HEK293 (cell line): ENCODE measurements at regions not wholly inside any gene's neighbourhood (a gene's known extent, or its start where the extent isn't known, plus 50 kb on each side); places are given as distances from the start of the nearest gene placed in this dataset.
"Not testable (repeated sequence)": the region's sequence is repeated elsewhere in the genome, so short reads cannot be mapped to it uniquely, and the experiment has no call there.

Experiments
- CTCF ChIA-PET: fragments of 350-600 bp; formaldehyde crosslinking; extraction: SDS; loops from one replicate; lab custom pipeline; 2021; ENCODE audit warnings: antibody characterized with exemption; lab: Yijun Ruan, JAX
- POLR2A ChIA-PET: fragments of 300-600 bp; formaldehyde crosslinking; extraction: SDS; loops from one replicate; lab custom pipeline; 2020; ENCODE audit warnings: antibody characterized with exemption, inconsistent platforms; lab: Yijun Ruan, JAX
- H3K27ac ChIP-seq: fragments of 200-500 bp; sonication (Bioruptor generic); 2 replicates; pipeline ENCODE4 v1.5.1; 2014; ENCODE audit warnings: low read depth, low read length, control low read depth, inconsistent platforms; ENCODE audit errors: extremely low read depth
- H3K36me3 ChIP-seq, 2 experiments: fragments of 200-500 bp in 1 of 2; sonication (Bioruptor generic) in 1 of 2; 1 replicate in 1 of 2; 2 replicates in 1 of 2; pipeline ENCODE4 v1.5.1; 2014 to 2017; ENCODE audit warnings: inconsistent platforms in 2 of 2, low read length in 2 of 2; ENCODE audit not compliant: control insufficient read depth in 2 of 2, insufficient read depth in 1 of 2
- H3K4me1 ChIP-seq: fragments of 200-500 bp; sonication (Bioruptor generic); 2 replicates; pipeline ENCODE4 v1.5.1; 2014; ENCODE audit warnings: mild to moderate bottlenecking, low read length, inconsistent platforms; ENCODE audit not compliant: control insufficient read depth, insufficient read depth
- H3K4me3 ChIP-seq: 2 replicates; pipeline ENCODE4 v1.5.1; 2011; ENCODE audit warnings: low read depth, mild to moderate bottlenecking, control low read depth, low read length, moderate library complexity
- H3K9me3 ChIP-seq: fragments of 200-500 bp; sonication (Bioruptor generic); 2 replicates; pipeline ENCODE4 v1.5.1; 2014; ENCODE audit warnings: low read depth, low read length, inconsistent platforms; ENCODE audit not compliant: control insufficient read depth, insufficient read depth
- KLF10 ChIP-seq: fragments of 450-650 bp; IDR thresholded peaks from 2 replicates; pipeline ENCODE4 v1.5.1; 2018; ENCODE audit warnings: missing biosample characterization, mild to moderate bottlenecking, missing genetic modification characterization
- KLF8 ChIP-seq: fragments of 450-650 bp; formaldehyde crosslinking; IDR thresholded peaks from 2 replicates; pipeline ENCODE4 v1.5.1; 2016; ENCODE audit warnings: missing biosample characterization, missing genetic modification characterization
- MYNN ChIP-seq: fragments of 450-650 bp; formaldehyde crosslinking; IDR thresholded peaks from 2 replicates; pipeline ENCODE4 v1.5.1; 2016; ENCODE audit warnings: missing biosample characterization, missing genetic modification characterization, borderline replicate concordance
- SCRT1 ChIP-seq: fragments of 450-650 bp; formaldehyde crosslinking; IDR thresholded peaks from 2 replicates; pipeline ENCODE4 v1.5.1; 2016; ENCODE audit warnings: missing biosample characterization, missing genetic modification characterization, borderline replicate concordance
- WT1 ChIP-seq: fragments of 450-650 bp; formaldehyde crosslinking; IDR thresholded peaks from 2 replicates; pipeline ENCODE4 v1.5.1; 2016; ENCODE audit warnings: missing biosample characterization, missing genetic modification characterization
- ZNF16 ChIP-seq: fragments of 450-650 bp; formaldehyde crosslinking; IDR thresholded peaks from 2 replicates; pipeline ENCODE4 v1.5.1; 2016; ENCODE audit warnings: low read depth, missing biosample characterization, missing genetic modification characterization
- ZNF174 ChIP-seq: fragments of 450-650 bp; formaldehyde crosslinking; IDR thresholded peaks from 2 replicates; pipeline ENCODE4 v1.5.0; 2017; ENCODE audit warnings: missing biosample characterization, mild to moderate bottlenecking, missing genetic modification characterization
- ZNF211 ChIP-seq: fragments of 450-650 bp; formaldehyde crosslinking; IDR thresholded peaks from 2 replicates; pipeline ENCODE4 v1.5.1; 2016; ENCODE audit warnings: low read depth, missing biosample characterization, missing genetic modification characterization
- ZNF416 ChIP-seq: fragments of 450-650 bp; formaldehyde crosslinking; IDR thresholded peaks from 2 replicates; pipeline ENCODE4 v1.5.1; 2016; ENCODE audit warnings: missing biosample characterization, missing genetic modification characterization
- ZNF426 ChIP-seq: fragments of 450-650 bp; formaldehyde crosslinking; IDR thresholded peaks from 2 replicates; pipeline ENCODE4 v1.5.1; 2017; ENCODE audit warnings: missing biosample characterization, missing genetic modification characterization, mild to moderate bottlenecking, inconsistent platforms, moderate library complexity
- ZNF433 ChIP-seq: fragments of 450-650 bp; formaldehyde crosslinking; IDR thresholded peaks from 2 replicates; pipeline ENCODE4 v1.5.1; 2016; ENCODE audit warnings: missing biosample characterization, missing genetic modification characterization, low read depth
- ZNF521 ChIP-seq: fragments of 450-650 bp; formaldehyde crosslinking; IDR thresholded peaks from 2 replicates; pipeline ENCODE4 v1.5.1; 2017; ENCODE audit warnings: missing biosample characterization, mild to moderate bottlenecking, missing genetic modification characterization
- ZNF549 ChIP-seq: fragments of 450-650 bp; IDR thresholded peaks from 2 replicates; pipeline ENCODE4 v1.5.1; 2018; ENCODE audit warnings: missing biosample characterization, missing genetic modification characterization, mild to moderate bottlenecking, inconsistent platforms, moderate library complexity
- ZNF555 ChIP-seq: fragments of 450-650 bp; formaldehyde crosslinking; conservative IDR thresholded peaks from 2 replicates; pipeline ENCODE4 v1.5.1; 2017; ENCODE audit warnings: missing biosample characterization, mild to moderate bottlenecking, missing genetic modification characterization, inconsistent platforms
- ZNF571 ChIP-seq: fragments of 450-650 bp; formaldehyde crosslinking; IDR thresholded peaks from 2 replicates; pipeline ENCODE4 v1.5.0; 2017; ENCODE audit warnings: missing biosample characterization, missing genetic modification characterization
- ZNF610 ChIP-seq: fragments of 450-650 bp; formaldehyde crosslinking; IDR thresholded peaks from 2 replicates; pipeline ENCODE4 v1.5.1; 2016; ENCODE audit warnings: missing biosample characterization, missing genetic modification characterization, borderline replicate concordance
- ZNF654 ChIP-seq: fragments of 450-650 bp; formaldehyde crosslinking; IDR thresholded peaks from 2 replicates; pipeline ENCODE4 v1.5.1; 2016; ENCODE audit warnings: low read depth, missing biosample characterization, missing genetic modification characterization
- ZNF658 ChIP-seq: fragments of 450-650 bp; formaldehyde crosslinking; IDR thresholded peaks from 2 replicates; pipeline ENCODE4; 2016; ENCODE audit warnings: missing biosample characterization, missing genetic modification characterization
- ZNF660 ChIP-seq: fragments of 450-650 bp; IDR thresholded peaks from 2 replicates; pipeline ENCODE4 v1.5.1; 2018; ENCODE audit warnings: missing biosample characterization, mild to moderate bottlenecking, missing genetic modification characterization
- ZNF707 ChIP-seq: fragments of 450-650 bp; formaldehyde crosslinking; IDR thresholded peaks from 2 replicates; pipeline ENCODE4 v1.5.1; 2016; ENCODE audit warnings: missing biosample characterization, missing genetic modification characterization
- ZNF785 ChIP-seq: fragments of 450-650 bp; formaldehyde crosslinking; IDR thresholded peaks from 2 replicates; pipeline ENCODE4 v1.5.1; 2016; ENCODE audit warnings: missing biosample characterization, missing genetic modification characterization
- ZSCAN23 ChIP-seq: fragments of 450-650 bp; formaldehyde crosslinking; IDR thresholded peaks from 2 replicates; pipeline ENCODE4 v1.5.1; 2016; ENCODE audit warnings: missing biosample characterization, missing genetic modification characterization
- TF ChIP-seq, protein P1 (sequence below): fragments of 450-650 bp; formaldehyde crosslinking; IDR thresholded peaks from 2 replicates; pipeline ENCODE4 v1.5.1; 2017; ENCODE audit warnings: missing biosample characterization, missing genetic modification characterization

DNA sequence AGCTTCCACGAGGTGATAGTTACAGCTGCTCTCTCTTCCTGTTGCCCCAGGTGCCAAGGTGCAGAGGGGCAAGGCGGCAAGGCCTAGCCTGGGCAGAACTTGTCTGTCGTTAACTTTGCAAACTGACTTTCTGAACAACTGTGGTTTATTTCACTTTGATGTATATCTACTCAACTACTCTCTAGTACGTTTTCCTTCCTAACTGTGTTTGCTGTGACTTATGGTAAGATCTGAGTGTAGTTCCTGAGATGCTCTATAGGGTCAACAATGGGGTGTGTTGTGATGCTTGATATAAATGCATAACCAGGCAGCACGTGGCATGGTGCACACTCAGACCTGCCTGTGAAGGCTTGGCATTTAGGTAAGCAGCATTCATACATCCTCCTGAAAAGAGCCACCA, 77.1 kb downstream of the TRIM43 start:
- H3K9me3 ChIP-seq, CTCF ChIA-PET, H3K4me1 ChIP-seq, POLR2A ChIA-PET, H3K4me3 ChIP-seq, H3K36me3 ChIP-seq, H3K27ac ChIP-seq: not testable (repeated sequence)

DNA sequence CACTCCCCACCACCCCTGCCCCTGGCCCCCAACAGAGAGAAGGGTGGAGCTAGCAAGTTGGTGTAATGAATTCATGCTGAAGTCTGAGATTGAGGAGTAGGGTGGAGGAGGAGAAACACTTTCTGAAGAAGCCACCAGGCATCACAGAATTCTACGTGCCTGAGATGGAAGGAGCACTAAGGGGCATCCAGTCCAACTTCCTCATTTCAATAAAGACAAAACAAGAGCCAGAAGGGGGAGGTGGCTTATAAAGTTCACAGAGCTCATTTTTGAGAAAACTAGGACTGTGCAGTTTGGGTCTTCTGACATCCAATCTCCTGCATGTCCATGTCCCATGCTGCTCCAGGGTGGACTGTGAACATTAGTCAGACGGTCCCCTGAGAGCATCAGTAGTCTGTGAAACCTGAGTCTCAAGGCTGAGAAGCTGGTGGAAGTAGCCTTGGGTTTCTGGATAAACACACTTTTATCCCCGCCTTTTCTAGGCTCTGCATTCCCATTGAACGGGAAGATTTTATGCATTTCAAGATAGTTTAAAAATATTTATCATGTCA, 77.7 kb downstream of the TRIM43 start:
- no peaks in the 10 kb centered on the region for H3K36me3 ChIP-seq
- ChIA-PET POLR2A (no interaction called here), CTCF (no interaction called here)
- no peaks in the 10 kb centered on the region for H3K9me3 ChIP-seq
- no peak overlapping the region for H3K4me3 ChIP-seq
- H3K4me1 ChIP-seq, result 0 out of 2 replicates have a peak, but pooled peaks cover 2% of the 10 kb centered on the region
- TF ChIP-seq ZNF785 (tag by site-specific recombination) (no peak), KLF8 (tag by site-specific recombination) (no peak), ZNF426 (no peak), WT1 (no peak), ZNF211 (tag by site-specific recombination) (no peak), ZNF174 (tag by site-specific recombination) (no peak), ZNF433 (tag by site-specific recombination) (no peak), ZNF16 (tag by site-specific recombination) (no peak), ZNF707 (tag by site-specific recombination) (no peak), ZNF571 (tag by site-specific recombination) (no peak)
- TF ChIP-seq, protein P1, sequence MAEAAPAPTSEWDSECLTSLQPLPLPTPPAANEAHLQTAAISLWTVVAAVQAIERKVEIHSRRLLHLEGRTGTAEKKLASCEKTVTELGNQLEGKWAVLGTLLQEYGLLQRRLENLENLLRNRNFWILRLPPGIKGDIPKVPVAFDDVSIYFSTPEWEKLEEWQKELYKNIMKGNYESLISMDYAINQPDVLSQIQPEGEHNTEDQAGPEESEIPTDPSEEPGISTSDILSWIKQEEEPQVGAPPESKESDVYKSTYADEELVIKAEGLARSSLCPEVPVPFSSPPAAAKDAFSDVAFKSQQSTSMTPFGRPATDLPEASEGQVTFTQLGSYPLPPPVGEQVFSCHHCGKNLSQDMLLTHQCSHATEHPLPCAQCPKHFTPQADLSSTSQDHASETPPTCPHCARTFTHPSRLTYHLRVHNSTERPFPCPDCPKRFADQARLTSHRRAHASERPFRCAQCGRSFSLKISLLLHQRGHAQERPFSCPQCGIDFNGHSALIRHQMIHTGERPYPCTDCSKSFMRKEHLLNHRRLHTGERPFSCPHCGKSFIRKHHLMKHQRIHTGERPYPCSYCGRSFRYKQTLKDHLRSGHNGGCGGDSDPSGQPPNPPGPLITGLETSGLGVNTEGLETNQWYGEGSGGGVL (tag by site-specific recombination), result no peak
- TF ChIP-seq, all 188 proteins: peak for 0
- H3K27ac ChIP-seq, result no peak overlapping the region

DNA sequence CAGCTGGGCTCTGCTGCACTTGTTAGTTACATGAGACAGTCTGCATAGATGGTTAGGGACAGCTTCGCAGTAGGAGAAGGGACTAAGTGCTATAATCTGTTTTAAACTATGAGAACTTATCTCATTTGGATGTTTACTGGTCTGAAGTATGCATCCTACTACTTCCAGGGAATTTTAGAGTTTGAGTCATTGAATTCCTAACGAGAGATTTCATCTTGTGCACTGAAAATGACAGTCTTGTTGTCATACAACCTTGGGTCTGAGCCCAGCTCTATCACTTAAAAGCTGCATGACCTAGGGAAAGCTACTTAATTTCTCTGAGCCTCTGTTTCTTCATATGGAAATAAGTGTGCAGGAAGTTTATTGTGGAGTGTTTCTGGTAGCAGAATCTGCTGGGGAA, 78.4 kb downstream of the TRIM43 start:
- POLR2A ChIA-PET, result no interaction called here
- 0 out of 2 replicates have a peak, but pooled peaks cover 2% of the 10 kb centered on the region for H3K4me1 ChIP-seq
- TF ChIP-seq ZSCAN23 (tag by site-specific recombination) (no peak), ZNF521 (tag by site-specific recombination) (no peak), ZNF610 (no peak), ZNF416 (tag by site-specific recombination) (no peak), SCRT1 (tag by site-specific recombination) (no peak), KLF10 (tag by site-specific recombination) (no peak), MYNN (no peak), ZNF658 (tag by site-specific recombination) (no peak), ZNF555 (tag by site-specific recombination) (no peak), ZNF660 (tag by site-specific recombination) (no peak), ZNF549 (tag by site-specific recombination) (no peak), ZNF654 (tag by site-specific recombination) (no peak)
- no peaks in the 10 kb centered on the region for H3K9me3 ChIP-seq
- no peak overlapping the region for H3K27ac ChIP-seq
- CTCF ChIA-PET, result interaction anchor here (1.1 kb wide), 1 partner anchor 281 kb away, joined by 3 read pairs; no protein-coding TSS in a partner anchor
- H3K4me3 ChIP-seq, result no peak overlapping the region
- H3K36me3 ChIP-seq, result no peaks in the 10 kb centered on the region
